ENCODE measurements at regions not wholly inside any gene's neighbourhood (a gene's known extent, or its start where the extent isn't known, plus 50 kb on each side); places are given as distances from the start of the nearest gene placed in this dataset.

DNA sequence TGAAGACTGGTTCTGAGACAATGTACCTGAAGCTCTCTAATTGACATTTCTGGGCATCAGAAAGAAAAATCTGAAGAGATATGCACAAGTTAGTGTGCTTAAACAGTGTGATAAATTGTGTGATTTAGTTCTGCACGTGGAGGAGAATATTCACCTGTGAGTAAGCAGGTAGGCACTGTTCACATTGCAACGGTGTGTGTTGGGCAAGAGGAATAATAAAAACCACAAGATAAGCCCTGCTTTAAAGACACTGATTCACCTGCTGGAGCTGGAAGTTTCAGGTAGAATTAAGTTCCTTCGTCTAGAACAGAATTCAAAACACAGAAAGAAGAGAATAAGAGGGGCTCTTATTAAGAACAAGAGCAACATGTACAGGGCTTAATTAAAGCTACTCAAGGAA is 864.3 kb upstream of the SOX11 start:
- Histone ChIP-seq H2AFZ (replicated peaks) (no peak overlapping the region), H3K27me3 (no peaks in the 10 kb centered on the region), H3F3A (ENCODE audit: low read depth) (no peaks in the 10 kb centered on the region), H3K4me2 (no peak overlapping the region), H3K4me1 (peaks cover 8% of the 10 kb centered on the region), H3K9me3 (ENCODE audit: low read depth) (no peaks in the 10 kb centered on the region), H3K4me3 (no peak overlapping the region), H3K9ac (no peak overlapping the region), H3K36me3 (no peaks in the 10 kb centered on the region), H3K27ac (no peak overlapping the region), H3K79me2 (ENCODE audit: low read depth) (no peaks in the 10 kb centered on the region), H4K20me1 (ENCODE audit: low read depth) (no peaks in the 10 kb centered on the region)
- no peak overlapping the region for H3K4me3 Mint-ChIP-seq
- no peaks in the 10 kb centered on the region for H3K9me3 Mint-ChIP-seq
- no peak for DNase-seq (ENCODE audit: low spot score)
- no peaks in the 10 kb centered on the region for H3K27me3 Mint-ChIP-seq (ENCODE audit: insufficient read depth, low read depth)
- H3K36me3 Mint-ChIP-seq = no peaks in the 10 kb centered on the region
- TF ChIP-seq EZH2phosphoT487 (IDR thresholded peaks at IDR 0.05) (no peak), EZH2 (IDR thresholded peaks at IDR 0.05) (no peak)
- TF ChIP-seq, protein P1, sequence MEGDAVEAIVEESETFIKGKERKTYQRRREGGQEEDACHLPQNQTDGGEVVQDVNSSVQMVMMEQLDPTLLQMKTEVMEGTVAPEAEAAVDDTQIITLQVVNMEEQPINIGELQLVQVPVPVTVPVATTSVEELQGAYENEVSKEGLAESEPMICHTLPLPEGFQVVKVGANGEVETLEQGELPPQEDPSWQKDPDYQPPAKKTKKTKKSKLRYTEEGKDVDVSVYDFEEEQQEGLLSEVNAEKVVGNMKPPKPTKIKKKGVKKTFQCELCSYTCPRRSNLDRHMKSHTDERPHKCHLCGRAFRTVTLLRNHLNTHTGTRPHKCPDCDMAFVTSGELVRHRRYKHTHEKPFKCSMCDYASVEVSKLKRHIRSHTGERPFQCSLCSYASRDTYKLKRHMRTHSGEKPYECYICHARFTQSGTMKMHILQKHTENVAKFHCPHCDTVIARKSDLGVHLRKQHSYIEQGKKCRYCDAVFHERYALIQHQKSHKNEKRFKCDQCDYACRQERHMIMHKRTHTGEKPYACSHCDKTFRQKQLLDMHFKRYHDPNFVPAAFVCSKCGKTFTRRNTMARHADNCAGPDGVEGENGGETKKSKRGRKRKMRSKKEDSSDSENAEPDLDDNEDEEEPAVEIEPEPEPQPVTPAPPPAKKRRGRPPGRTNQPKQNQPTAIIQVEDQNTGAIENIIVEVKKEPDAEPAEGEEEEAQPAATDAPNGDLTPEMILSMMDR (IDR thresholded peaks at IDR 0.05) = no peak
- no peak overlapping the region for H3K27ac Mint-ChIP-seq
- no peaks in the 10 kb centered on the region for H3K4me1 Mint-ChIP-seq

DNA sequence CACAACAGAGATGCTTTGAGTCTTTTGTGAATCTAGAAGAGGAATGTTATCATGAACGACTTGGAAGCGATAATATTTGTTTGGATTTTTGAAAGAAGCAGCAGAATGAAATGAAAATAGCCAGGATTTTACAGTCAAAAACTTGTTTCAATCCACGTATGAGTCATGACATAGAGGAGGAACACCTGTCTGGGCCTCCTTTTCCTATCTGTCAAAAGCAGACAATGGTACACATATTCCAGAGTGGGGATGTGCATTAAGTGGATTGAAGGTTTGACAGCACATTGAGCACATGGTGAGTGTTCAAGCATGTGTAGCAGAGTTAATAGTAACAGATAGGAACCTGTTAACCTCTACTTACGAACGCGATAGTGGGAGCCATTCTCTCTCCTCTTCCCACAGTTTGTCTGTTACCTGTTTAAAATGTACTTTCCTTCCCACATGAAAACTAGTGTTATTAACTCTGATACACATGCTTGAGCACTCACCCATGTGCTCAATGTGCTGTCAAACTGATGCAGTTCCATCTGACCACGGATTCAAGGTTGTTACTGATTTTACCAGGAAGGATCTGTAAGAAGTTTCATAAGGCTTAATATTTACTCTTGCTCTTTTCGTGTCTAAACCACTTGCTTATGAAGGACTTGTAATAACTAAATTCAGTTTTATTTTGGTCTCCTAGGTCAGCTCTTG is 863.4 kb upstream of the SOX11 start:
- TF ChIP-seq EZH2 (IDR thresholded peaks at IDR 0.05) (no peak), EZH2phosphoT487 (IDR thresholded peaks at IDR 0.05) (no peak)
- TF ChIP-seq, protein P1 (IDR thresholded peaks at IDR 0.05) = no peak
- H3K79me2 ChIP-seq (ENCODE audit: low read depth) = no peaks in the 10 kb centered on the region
- H3K27ac ChIP-seq = no peak overlapping the region
- H3F3A ChIP-seq (ENCODE audit: low read depth) = no peaks in the 10 kb centered on the region
- H3K4me1 Mint-ChIP-seq = no peaks in the 10 kb centered on the region
- no peak overlapping the region for H3K4me2 ChIP-seq
- H3K9me3 ChIP-seq (ENCODE audit: low read depth) = no peaks in the 10 kb centered on the region
- no peaks in the 10 kb centered on the region for H3K36me3 ChIP-seq
- no peak overlapping the region for H3K4me3 Mint-ChIP-seq
- no peak overlapping the region for H2AFZ ChIP-seq (replicated peaks)
- no peaks in the 10 kb centered on the region for H3K9me3 Mint-ChIP-seq
- H3K27me3 ChIP-seq = no peaks in the 10 kb centered on the region
- H3K4me1 ChIP-seq = peaks cover 8% of the 10 kb centered on the region
- DNase-seq (ENCODE audit: low spot score) = no peak
- H3K9ac ChIP-seq = no peak overlapping the region
- no peak overlapping the region for H3K4me3 ChIP-seq
- no peaks in the 10 kb centered on the region for H4K20me1 ChIP-seq (ENCODE audit: low read depth)
- H3K36me3 Mint-ChIP-seq = no peaks in the 10 kb centered on the region
- H3K27ac Mint-ChIP-seq = no peak overlapping the region
- no peaks in the 10 kb centered on the region for H3K27me3 Mint-ChIP-seq (ENCODE audit: insufficient read depth, low read depth)

- DNase-seq (ENCODE audit: low spot score) = no peak
- Histone ChIP-seq H2AFZ (replicated peaks) (no peak overlapping the region), H3K27me3 (no peaks in the 10 kb centered on the region), H3K4me1 (peaks cover 5% of the 10 kb centered on the region), H3K27ac (no peak overlapping the region), H3K79me2 (ENCODE audit: low read depth) (no peaks in the 10 kb centered on the region), H3K4me2 (no peak overlapping the region), H3F3A (ENCODE audit: low read depth) (no peaks in the 10 kb centered on the region), H4K20me1 (ENCODE audit: low read depth) (no peaks in the 10 kb centered on the region), H3K4me3 (no peak overlapping the region), H3K9me3 (ENCODE audit: low read depth) (no peaks in the 10 kb centered on the region), H3K9ac (no peak overlapping the region), H3K36me3 (no peaks in the 10 kb centered on the region)
- Mint-ChIP-seq H3K36me3 (no peaks in the 10 kb centered on the region), H3K27ac (no peak overlapping the region), H3K9me3 (no peaks in the 10 kb centered on the region), H3K27me3 (ENCODE audit: insufficient read depth, low read depth) (no peaks in the 10 kb centered on the region), H3K4me3 (no peak overlapping the region), H3K4me1 (no peaks in the 10 kb centered on the region)
- TF ChIP-seq, protein P1 (IDR thresholded peaks at IDR 0.05) = no peak
- no peak for TF ChIP-seq EZH2phosphoT487 (IDR thresholded peaks at IDR 0.05)
- TF ChIP-seq EZH2 (IDR thresholded peaks at IDR 0.05) = no peak
Observed at GRCh38 chr2:4831751-4832150, 860.4 kb upstream of the SOX11 start.

All from neural progenitor cell (in vitro differentiated cells).